ENCODE measurements at regions not wholly inside any gene's neighbourhood (a gene's known extent, or its start where the extent isn't known, plus 50 kb on each side); places are given as distances from the start of the nearest gene placed in this dataset.
"Not testable (repeated sequence)": the region's sequence is repeated elsewhere in the genome, so short reads cannot be mapped to it uniquely, and the experiment has no call there.

DNA sequence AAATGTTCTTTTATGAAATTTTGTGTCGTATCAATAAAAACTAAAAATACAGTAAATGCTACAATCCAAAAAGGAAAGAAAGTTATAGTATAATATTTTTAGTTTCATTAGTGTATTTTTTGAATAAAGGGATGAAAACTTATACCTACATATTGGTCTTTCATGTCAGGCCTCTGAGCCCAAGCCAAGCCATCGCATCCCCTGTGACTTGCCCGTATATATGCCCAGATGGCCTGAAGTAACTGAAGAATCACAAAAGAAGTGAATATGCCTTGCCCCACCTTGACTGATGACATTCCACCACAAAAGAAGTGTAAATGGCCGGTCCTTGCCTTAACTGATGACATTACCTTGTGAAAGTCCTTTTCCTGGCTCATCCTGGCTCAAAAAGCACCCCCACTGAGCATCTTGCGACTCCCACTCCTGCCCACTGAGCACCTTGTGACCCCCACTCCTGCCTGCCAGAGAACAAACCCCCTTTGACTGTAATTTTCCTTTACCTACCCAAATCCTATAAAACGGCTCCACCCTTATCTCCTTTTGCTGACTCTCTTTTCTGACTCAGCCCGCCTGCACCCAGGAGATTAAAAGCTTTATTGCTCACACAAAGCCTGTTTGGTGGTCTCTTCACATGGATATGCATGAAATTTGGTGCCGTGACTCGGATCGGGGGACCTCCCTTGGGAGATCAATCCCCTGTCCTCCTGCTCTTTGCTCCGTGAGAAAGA is 108.2 kb upstream of the PELI1 start:
- not testable (repeated sequence) for DNase-seq

DNA sequence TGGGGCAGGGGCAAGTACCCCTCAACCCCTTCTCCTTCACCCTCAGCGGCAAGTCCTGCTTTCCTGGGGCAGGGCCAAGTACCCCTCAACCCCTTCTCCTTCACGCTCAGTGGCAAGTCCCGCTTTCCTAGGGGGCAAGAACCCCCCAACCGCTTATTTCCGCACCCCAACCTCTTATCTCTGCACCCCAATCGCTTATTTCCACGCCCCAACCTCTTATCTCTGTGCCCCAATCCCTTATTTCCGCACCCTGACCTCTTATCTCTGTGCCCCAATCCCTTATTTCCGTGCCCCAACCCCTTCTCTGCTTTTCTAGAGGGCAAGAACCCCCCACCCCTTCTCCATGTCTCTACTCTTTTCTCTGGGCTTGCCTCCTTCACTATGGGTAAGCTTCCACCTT is 109.2 kb upstream of the PELI1 start:
- DNase-seq = not testable (repeated sequence)

DNA sequence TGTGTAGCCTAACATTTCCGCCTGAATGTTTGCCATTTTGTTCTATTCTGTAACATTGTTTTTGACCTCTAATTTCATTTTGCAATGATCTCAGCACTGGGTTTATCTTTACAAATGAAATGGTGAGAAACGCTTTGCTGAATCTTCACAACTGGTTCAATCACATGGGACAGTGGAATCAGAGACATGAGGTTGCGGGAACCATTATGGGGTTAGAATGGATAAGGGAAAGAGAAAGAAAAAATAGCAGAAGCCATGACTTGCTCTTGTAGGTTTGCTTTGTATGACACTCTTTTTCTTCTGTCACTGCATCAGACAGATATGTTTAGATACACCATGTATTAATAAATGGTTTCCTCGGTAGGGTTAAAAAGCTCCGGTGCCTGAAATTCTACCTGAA is 114.3 kb upstream of the PELI1 start:
- DNase-seq = no peak

DNA sequence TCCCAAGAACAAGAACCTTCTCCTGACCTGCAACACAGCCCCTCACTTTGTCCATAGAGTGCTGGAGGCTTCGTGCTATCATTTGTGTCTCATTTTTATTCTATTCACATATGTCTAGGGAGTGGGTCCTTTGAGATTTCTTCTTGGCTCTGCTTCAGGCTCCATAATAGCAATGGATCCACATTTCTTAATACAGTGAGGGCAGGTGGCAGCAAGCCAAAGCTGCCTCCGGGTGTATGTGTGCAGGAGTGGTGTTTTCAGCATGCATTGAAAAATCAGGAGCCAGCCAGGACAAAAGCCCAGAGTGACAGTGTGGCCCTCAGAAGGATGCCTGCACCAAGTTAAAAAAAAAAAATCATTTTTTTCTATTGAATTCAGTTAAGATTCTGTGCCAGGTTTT is 115.1 kb upstream of the PELI1 start:
- DNase-seq = peak; percentile 9 to 31

DNA sequence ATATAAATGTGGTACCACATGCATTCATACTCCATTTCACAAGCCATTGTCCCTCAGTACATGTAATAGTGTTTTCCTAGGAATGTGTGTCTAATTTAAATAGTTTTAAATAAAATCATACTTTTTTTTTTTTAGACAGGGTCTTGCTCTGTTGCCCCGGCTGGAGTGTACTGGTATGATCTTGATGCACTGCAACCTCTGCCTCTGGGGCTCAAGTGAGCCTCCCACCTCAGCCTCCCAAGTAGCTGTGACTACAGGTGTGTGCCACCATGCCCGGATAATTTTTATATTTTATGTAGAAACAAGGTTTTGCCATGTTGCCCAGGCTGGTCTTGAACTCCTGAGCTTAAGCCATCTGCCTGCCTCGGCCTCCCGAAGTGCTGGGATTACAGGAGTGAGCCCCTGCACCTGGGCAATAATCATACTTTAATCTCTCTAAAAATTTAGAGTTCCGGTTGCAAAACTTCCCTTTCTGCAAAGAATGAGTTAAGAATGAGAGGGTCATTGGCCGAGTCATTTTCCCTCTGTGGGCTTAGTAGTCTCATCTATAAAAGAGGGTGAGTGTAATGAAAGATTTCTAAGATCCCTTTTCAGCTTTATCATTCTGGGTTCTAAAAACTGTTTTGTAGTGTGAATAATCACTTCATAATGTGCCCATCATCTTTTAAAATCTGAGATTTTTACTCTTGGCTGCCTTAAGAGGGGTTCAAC is 116.0 kb upstream of the PELI1 start:
- no peak for DNase-seq

DNA sequence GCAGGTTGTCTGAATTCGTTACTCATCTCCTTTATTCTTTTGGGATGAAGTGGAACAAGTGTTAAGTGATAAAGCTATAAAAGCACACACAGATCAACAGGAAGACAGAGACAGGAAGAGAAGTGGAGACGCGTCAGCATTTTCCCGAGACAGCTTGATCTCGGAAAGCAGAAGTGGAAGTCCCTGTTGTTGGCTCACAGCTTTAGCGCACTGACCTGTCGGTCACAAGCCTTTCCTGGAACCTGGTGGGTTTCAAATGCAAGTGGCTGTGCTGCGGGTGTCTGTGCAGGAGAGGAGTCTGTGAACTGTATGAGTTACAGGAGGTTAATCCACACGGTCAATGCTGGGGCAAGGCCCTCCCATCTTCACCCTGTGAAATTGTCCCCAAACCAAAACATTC is 116.6 kb upstream of the PELI1 start:
- no peak for DNase-seq

DNA sequence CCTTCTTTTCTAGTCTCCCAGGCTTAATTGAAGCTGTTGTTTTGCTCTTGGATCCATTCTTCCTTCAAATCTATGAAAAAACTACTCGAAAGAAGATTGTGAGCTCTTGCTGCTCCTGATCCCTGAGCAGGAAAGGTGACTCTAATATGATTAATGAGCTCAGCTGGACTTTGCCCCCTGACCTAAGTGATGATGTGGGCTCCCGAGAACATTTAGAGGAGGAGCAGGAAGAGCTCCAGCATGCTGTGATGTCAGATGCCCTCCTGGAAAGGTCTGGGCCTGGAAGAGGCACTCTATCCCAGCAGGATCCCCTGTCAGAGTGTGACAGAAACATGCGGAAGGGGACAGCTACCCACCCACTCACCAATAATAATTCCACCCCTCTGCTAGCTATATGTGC is 117.9 kb upstream of the PELI1 start:
- no peak for DNase-seq

DNA sequence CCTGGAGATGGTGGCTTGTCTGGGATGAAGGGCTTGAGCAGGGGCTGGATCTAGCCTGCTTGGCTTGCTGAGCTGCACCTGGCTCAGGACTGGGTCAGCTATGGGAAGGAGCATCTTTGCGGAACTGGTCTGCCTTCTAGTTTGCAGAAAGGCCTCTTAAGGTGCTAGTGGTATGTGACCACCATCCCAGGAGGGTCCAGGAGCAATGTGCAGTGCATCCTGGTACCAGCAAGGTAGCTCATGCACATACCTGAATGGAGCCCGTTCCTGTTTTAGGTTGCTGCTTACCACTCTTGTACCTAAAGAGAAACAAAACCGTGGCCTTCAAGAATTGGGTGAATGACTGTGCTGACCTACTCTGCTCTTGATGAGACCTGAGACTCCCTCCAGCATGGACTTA is 118.6 kb upstream of the PELI1 start:
- no peak for DNase-seq

DNA sequence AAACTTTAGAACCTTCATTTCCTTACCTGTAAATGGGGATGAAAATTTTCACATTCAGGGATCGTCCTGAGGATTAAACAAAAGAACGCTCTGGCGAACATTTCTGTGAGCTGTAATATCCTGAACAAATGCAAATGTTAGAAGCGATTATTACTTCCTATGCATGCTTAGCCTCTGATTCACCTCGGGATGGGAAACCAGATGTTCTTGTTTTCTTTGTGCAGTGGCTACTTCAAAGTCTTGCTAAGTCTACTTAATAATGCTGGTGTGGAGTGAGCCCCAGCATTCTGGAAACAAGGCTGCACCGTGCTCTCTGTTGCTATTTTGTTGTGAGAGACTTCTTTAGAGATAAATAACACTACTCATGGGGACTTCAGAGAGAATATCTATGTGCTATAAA is 119.1 kb upstream of the PELI1 start:
- DNase-seq = no peak

DNA sequence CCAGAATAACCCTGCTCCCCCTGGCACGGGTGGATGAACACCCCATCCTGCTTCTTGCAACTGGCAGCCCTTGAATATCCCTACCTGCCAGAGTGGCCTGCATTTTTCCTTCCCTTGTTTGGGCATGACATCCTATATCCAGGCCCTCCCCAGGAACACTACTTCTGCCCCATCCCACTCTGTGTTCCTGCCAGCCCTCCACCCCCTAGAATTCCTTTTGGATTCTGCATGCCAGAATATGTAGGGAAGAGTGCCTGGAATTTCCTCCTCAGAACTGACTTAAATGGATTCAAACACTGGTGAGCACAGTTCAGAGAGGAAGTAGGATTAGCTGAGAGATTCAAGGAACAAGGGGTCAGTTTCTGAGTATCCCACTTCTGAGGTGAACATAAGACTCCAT is 123.5 kb upstream of the PELI1 start:
- no peak for DNase-seq

DNA sequence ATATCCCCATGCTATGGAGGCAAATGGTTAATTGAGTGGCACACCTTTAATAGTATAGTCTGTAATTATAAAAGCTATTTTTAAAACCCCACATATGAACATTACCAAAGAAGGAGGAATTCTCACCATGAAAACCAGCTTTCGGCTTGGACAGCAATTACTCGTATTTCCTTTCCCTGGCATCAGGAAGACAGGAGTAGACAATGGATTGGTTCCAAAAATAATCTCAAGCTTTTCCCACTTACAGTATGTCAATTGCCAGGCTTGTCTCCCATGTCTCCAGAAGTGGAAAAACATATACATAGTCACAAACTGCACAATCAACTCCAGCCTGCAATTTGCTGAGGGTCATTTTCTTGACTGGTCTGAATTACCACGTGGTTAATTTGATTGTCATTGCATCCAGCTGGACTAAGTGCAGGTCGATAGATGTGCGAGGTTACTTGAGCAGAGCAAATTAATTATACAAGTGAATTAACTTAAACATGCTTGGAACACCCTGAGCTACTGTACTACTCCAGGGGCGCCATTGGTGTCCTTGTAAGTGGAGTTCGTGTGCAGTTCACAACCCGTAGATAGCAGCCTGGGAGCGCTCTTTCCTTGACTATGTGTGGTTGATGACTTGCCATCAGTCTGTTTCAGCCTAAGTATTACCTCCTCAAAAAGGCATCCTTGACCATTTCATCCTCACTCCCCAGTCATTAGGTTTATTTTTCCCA is 124.3 kb upstream of the PELI1 start:
- DNase-seq = no peak

DNA sequence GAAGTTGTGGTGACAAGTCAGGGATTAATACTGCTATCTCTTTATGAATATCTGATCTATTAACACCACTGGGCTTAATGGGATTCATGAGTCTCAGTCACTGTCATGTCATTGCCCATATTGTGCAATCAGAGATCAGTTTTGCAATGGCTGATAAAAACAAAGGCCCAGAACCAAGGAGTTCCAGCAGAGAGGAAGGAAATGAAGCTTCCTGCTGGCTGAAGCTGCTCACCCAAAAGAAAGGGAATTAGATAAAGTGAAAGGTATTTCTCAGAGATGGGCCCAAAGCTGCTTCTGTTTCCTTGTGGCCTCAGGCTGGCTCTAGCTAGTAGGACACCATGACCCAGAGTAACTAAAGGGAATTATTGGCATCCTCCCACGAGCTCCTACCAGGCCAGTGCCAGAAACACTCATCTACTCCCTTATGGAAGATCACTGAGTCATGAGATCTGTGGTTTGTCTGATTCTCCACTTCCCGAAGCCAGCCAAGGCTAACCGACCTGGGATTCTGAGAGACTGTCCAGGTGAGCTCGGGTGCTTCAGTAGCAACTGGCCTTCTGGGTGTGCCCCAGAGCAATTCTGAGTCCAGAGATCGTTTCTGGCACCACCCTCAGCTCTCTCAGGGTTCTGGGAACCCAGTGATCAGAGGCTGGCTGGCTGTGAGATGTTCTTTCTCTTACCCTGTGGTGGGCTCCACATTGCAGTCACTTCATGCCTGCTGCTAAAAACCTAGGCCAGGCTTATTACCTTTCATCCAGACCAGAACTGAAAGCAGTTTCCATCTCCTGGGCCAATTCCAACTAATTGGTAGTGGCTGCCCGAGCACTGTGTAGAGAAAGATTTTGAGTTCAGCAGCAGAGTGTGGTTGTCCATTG is 129.5 kb upstream of the PELI1 start:
- no peak for DNase-seq

DNA sequence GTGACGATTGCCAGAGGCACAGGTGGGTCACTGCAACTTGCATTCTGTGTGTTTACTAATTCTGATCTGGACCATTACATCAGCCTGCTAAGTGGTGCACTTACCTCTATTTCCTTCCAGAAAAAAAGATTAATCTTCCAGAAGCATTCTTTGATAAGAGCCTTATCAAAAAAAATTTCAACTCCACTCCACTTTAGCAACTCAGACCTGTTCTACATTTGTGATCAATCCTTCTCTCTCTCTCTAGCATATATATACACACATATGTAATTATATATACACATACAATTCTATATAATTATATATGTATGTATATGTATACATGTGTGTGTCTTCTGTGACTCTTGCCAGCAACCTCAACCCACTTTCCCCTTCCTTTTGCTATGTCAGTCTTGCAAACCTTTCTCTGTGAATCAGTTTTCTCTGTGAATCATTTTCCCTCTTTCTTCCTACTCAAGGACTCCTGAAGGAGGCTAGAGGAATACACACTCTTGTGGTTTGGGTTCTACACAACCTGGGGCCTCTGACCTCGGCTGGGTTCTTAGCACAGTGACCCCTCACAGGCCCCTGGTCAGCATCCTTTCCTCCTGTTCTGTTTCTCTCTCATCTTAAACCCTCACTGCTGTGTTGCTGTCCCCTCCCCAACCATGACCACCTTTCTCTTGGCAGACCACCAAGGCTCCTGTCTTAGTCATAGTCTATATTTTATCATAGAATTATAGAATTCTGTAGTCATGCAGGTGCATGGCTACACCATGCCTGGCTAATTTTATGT is 130.4 kb upstream of the PELI1 start:
- DNase-seq = no peak

DNA sequence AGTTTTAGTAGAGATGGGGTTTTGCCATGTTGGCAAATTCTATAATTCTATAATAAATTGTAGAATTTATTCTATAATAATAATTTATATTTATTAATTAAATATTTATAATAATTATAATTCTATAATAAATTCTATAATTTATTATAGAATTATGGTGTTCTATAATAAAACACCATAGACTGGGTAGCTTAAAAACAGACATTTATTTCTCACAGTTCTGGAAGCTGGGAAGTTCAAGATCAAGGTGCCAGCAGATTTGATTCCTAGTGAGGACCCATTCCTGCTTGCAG is 130.9 kb upstream of the PELI1 start:
- DNase-seq = no peak

DNA sequence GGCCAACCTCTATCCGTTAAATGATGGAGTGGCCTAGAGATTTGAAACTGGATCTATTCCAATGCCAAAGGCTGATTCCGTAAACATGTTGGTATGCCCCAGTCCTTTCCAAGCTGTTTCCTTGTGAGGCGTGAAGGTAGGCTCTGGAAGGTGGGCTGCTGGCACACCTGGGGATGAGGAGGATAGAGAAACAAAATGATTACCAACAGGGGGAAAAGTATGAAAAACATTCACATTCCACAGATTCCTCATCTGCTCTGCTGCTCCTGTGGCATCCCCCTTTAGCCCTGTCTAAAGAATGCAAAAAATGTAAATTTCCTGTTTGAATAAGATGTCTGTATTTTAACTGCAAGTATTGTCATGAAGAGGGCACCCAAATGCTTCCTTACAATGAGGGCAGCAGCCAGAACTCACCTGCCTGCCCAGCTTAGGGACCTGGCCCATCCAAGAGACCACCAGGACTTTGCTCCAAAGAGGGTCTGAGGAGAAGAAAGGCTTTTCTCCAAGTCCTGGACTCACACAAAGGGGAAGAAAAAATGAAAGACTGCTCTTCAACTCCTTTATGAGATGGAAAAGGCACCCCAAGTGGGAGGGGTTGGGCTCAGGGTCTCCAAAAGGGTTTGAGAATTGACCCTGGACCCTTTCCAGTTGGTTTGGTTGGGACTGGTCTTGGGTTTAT is 132.3 kb upstream of the PELI1 start:
- no peak for DNase-seq

DNA sequence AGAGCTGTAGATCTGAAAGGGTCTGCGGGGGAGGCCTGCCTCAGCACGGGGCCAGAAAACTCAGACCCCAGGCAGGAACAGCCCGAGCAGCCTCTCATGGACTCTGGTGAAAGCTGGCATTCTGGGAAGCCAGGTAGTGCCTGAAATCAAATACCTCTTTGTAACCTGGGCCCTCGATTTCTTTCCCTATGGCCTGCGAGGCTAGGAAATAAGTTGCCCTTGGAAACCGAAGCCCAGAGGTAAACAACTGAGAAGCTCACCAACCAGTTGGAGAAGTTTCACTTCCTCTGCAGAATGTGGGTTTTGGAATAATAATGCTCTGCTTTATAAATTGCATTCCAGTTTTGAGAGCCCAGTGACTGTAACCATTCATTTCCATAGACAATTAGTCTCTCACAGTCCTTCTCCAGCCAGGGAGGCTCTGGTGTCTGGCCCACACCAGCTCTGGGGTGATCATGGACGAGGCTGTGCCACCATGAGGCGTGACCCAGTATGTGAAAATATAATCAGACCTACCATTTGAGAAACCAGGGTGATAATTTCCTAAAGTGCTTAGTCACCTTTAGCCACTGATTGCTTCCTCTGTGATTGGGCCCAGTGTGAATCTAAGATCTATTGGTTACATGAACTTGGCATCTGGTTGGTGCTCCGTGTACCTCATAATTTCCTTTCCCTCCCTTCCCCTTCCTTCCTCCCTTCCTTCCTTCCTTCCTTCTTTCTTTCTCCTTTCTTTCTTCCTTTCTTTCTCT is 133.1 kb upstream of the PELI1 start:
- peak in 1 of 2 experiments; percentile 27 for DNase-seq

DNA sequence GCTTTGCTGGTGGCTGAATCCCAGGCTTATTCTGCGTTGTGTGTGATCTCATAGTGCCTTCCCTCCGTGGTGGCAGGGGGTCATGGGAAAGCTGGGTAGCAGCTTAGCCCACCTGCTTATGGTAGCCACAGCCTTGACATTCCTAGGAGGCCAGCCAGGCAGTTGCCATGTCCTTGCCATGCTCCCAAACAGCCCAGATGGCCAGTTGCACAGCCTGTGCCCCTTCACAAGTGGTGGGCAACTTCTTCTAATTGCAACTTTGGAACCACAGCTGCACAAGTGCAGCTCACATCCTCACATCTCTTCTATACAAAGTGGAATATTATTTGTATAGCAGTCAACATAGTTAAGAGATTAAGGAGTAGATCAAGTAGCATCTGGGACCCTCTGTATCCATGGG is 136.6 kb upstream of the PELI1 start:
- not testable (repeated sequence) for DNase-seq

DNA sequence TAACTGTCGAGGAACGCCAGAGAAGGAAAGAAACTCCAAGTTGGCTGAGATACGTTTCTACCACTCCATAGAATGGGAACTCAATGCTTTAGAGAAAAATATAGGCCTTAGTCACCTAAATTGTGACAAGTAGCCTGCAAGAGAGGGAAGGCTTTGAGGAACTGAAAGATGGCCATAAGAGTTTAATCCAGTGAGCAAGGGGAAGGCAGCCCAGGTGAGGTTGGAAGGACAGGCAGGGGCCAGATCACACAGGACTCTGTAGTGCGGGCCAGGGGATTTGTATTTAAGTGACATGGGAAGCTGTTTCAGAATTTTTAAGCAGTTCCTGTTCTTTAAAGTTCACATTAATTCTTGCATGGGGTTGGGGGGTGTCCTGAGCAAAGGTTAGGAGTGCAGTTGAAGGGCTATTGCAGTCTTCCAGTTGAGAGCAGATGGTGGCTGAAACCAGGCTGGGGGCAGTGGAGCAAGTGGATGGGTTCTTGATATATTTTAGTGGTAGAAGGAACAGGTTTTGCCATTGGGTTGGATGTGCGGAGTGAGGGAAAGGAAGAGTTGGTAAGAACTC is 138.9 kb upstream of the PELI1 start:
- no peak for DNase-seq

DNA sequence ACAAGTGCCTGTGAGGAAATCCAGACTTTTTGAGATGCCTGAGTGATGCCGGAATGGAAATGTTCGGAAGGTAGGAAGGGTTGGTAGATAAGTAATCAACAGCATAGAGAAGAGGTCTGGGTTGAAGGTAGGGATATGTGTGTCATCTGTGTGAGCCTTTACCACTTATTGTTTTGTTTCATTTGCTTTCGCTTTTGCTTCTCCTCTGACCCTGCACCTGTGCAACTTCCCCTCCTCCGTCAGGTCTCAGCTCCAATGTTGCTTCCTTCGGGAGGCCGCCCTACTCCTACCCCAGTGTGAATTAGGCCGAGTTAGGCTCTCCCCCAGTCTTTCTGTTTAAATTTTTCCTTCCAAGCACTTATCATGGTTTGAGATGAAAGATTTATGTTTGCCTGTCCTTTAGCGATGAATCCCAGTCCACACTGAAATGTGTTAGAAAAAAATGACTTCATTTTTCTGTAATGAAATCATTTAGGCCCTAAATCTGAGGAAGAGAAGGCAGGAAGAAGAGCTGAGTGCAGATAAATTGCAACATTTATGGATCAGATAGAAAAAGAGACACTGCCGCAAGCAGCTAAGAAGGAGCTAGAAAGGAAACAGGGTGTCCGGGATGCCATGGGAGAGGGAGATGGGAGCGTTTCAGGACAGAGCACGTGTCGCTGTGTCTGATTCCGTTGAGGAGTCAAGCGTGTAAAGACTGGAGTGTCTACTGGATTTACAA is 139.6 kb upstream of the PELI1 start:
- no peak for DNase-seq

DNA sequence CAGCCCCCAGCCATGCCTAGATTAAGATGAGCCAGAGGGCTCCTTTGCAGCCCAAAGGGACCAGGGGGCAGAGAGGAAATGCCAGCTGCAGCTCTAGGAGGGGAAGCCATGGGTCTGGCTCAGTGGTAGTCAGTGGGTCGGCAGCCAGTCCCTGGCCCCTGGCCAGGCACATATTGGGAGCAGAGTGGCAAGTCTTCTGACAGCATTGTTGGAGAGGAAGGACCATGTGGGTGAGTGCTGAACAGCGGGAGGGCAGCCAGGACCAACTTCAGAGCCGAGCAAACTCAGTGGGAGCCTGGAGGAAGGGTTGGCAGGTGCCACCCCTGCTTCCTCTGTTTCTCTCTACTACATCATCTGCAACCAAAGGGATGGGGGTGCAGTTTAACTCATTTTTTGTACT is 140.5 kb upstream of the PELI1 start:
- DNase-seq = peak in 1 of 2 experiments; percentile 37

Data from NCI-H2081 (cell line).